GM23338 (cell line): ENCODE measurements at regions not wholly inside any gene's neighbourhood (a gene's known extent, or its start where the extent isn't known, plus 50 kb on each side); places are given as distances from the start of the nearest gene placed in this dataset.
A peak's percentile ranks its signal among the peaks of the same experiment; 100 is the strongest.

Experiments used
- ATAC-seq: fragments of 200-7000 bp; cut with Tn5 transposase; 3 replicates; pipeline ENCODE4 v1.9.1; 2020
- DNase-seq: peaks from one replicate; pipeline ENCODE4 v3.0.0-alpha.2; 2015; ENCODE audit warnings: low spot score
- H2AFZ ChIP-seq: fragments of 200-600 bp; sonication (generic); 2 replicates; pipeline ENCODE4 v1.8.0; 2016; ENCODE audit warnings: antibody characterized with exemption, mild to moderate bottlenecking, moderate library complexity
- H3F3A ChIP-seq: fragments of 200-600 bp; sonication (generic); replicated peaks from 2 replicates; pipeline ENCODE4 v1.8.0; 2017; ENCODE audit warnings: antibody characterized with exemption, mixed run types, low read depth
- H3K27ac ChIP-seq: fragments of 200-600 bp; sonication (generic); 2 replicates; pipeline ENCODE4 v1.6.1; 2016; ENCODE audit warnings: low read depth
- H3K27me3 ChIP-seq: fragments of 200-600 bp; sonication (generic); 2 replicates; pipeline ENCODE4 v1.8.0; 2016; ENCODE audit warnings: mild to moderate bottlenecking, mixed run types, moderate library complexity; ENCODE audit not compliant: insufficient read depth
- H3K36me3 ChIP-seq: fragments of 200-600 bp; sonication (generic); 2 replicates; pipeline ENCODE4 v1.8.0; 2016; ENCODE audit warnings: mild to moderate bottlenecking; ENCODE audit not compliant: insufficient read depth
- H3K4me1 ChIP-seq: fragments of 200-600 bp; sonication (generic); 2 replicates; pipeline ENCODE4 v1.8.0; 2016; ENCODE audit warnings: mild to moderate bottlenecking, moderate library complexity; ENCODE audit not compliant: insufficient read depth
- H3K4me2 ChIP-seq: fragments of 200-600 bp; sonication (generic); 2 replicates; pipeline ENCODE4 v1.7.1; 2017; ENCODE audit warnings: mixed run types
- H3K4me3 ChIP-seq: fragments of 200-600 bp; sonication (generic); 2 replicates; pipeline ENCODE4 v1.6.1; 2016; ENCODE audit warnings: mixed run types
- H3K79me2 ChIP-seq: fragments of 200-600 bp; sonication (generic); replicated peaks from 2 replicates; pipeline ENCODE4 v1.8.0; 2017; ENCODE audit warnings: mild to moderate bottlenecking; ENCODE audit not compliant: insufficient read depth
- H3K9me2 ChIP-seq: fragments of 200-600 bp; sonication (generic); 2 replicates; pipeline ENCODE4 v1.8.0; 2017; ENCODE audit not compliant: insufficient read depth
- H4K20me1 ChIP-seq: fragments of 200-600 bp; sonication (generic); replicated peaks from 2 replicates; pipeline ENCODE4 v1.8.0; 2017; ENCODE audit warnings: mild to moderate bottlenecking; ENCODE audit not compliant: insufficient read depth
- H3K27ac Mint-ChIP-seq: 2 replicates; pipeline ENCODE4 v1.8.0; 2020; ENCODE audit warnings: inconsistent platforms, mild to moderate bottlenecking, moderate library complexity, mixed read lengths
- H3K27me3 Mint-ChIP-seq: 3 replicates; pipeline ENCODE4 v1.8.0; 2022; ENCODE audit warnings: low read depth, mild to moderate bottlenecking, moderate library complexity, mixed read lengths, inconsistent platforms; ENCODE audit not compliant: insufficient read depth, poor library complexity
- H3K36me3 Mint-ChIP-seq: 3 replicates; pipeline ENCODE4 v1.8.0; 2021; ENCODE audit warnings: low read depth, mild to moderate bottlenecking, inconsistent platforms, moderate library complexity, mixed read lengths
- H3K4me1 Mint-ChIP-seq: 3 replicates; pipeline ENCODE4 v1.8.0; 2020; ENCODE audit warnings: mild to moderate bottlenecking, inconsistent platforms, mixed read lengths
- H3K4me3 Mint-ChIP-seq: 3 replicates; pipeline ENCODE4 v1.8.0; 2021; ENCODE audit warnings: moderate library complexity, mild to moderate bottlenecking, inconsistent platforms, mixed read lengths
- H3K9me3 Mint-ChIP-seq: 3 replicates; pipeline ENCODE4 v1.8.0; 2020; ENCODE audit warnings: moderate library complexity, mild to moderate bottlenecking, inconsistent platforms, mixed read lengths
- CREB1 ChIP-seq: fragments of 250-450 bp; sonication (Bioruptor Pico); IDR thresholded peaks from 2 replicates; pipeline ENCODE4 v1.5.0; 2020; ENCODE audit warnings: low read depth, mild to moderate bottlenecking, moderate library complexity
- CTCF ChIP-seq, 2 experiments: fragments of 200-600 bp in 1 of 2; sonication (generic) in 1 of 2; conservative IDR thresholded peaks; 2 replicates each; pipeline versions ENCODE4 v1.5.1 to v1.6.1; 2016 to 2017; ENCODE audit warnings: antibody characterized with exemption in 2 of 2, low read depth in 2 of 2, mild to moderate bottlenecking in 2 of 2, moderate library complexity in 1 of 2
- EZH2phosphoT487 ChIP-seq: fragments of 200-600 bp; sonication (generic); IDR thresholded peaks from one replicate; pipeline ENCODE4 v1.8.1; 2018; ENCODE audit warnings: antibody characterized with exemption; ENCODE audit not compliant: unreplicated experiment
- STAT1 ChIP-seq: IDR thresholded peaks from one replicate; pipeline ENCODE4 v1.6.1; 2016; ENCODE audit warnings: antibody characterized with exemption; ENCODE audit not compliant: unreplicated experiment
- ZNF114 ChIP-seq: fragments of 250-450 bp; sonication (Bioruptor Pico); IDR thresholded peaks from 2 replicates; pipeline ENCODE4 v1.5.0; 2020; ENCODE audit warnings: mild to moderate bottlenecking, moderate library complexity
- ZNF331 ChIP-seq: fragments of 250-450 bp; sonication (Bioruptor Pico); IDR thresholded peaks from 2 replicates; pipeline ENCODE4 v1.5.0; 2020; ENCODE audit warnings: low read depth, mild to moderate bottlenecking, moderate library complexity
- TF ChIP-seq, protein P1 (sequence below): fragments of 250-450 bp; sonication (Bioruptor Pico); IDR thresholded peaks from 2 replicates; pipeline ENCODE4 v1.5.0; 2020; ENCODE audit warnings: mild to moderate bottlenecking, moderate library complexity

DNA sequence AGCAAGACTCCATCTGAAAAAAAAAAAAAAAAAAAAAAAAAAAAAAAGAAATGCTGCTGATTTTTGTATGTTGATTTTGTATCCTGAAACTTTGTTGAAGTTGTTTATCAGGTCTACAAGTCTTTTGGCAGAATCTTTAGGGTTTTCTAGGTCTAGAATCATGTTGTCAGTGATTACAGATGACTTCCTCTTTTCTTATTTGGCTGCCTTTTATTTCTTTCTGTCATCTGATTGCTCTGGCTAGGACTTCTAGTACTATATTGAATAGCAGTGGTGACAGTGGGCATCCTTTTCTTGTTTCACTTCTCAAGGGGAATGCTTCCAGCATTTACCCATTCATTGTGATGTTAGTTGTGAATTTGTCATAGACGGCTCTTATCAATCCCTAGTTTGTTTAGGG lies 334.4 kb downstream of the SPRY1 start (continued):
- TF ChIP-seq CTCF (conservative IDR thresholded peaks at IDR 0.05; ENCODE audit: low read depth in 2 of 2) (no peak), EZH2phosphoT487 (no peak), ZNF331 (CRISPR knock-in tag) (no peak), STAT1 (no peak), ZNF114 (CRISPR knock-in tag) (no peak)
- TF ChIP-seq, protein P1, sequence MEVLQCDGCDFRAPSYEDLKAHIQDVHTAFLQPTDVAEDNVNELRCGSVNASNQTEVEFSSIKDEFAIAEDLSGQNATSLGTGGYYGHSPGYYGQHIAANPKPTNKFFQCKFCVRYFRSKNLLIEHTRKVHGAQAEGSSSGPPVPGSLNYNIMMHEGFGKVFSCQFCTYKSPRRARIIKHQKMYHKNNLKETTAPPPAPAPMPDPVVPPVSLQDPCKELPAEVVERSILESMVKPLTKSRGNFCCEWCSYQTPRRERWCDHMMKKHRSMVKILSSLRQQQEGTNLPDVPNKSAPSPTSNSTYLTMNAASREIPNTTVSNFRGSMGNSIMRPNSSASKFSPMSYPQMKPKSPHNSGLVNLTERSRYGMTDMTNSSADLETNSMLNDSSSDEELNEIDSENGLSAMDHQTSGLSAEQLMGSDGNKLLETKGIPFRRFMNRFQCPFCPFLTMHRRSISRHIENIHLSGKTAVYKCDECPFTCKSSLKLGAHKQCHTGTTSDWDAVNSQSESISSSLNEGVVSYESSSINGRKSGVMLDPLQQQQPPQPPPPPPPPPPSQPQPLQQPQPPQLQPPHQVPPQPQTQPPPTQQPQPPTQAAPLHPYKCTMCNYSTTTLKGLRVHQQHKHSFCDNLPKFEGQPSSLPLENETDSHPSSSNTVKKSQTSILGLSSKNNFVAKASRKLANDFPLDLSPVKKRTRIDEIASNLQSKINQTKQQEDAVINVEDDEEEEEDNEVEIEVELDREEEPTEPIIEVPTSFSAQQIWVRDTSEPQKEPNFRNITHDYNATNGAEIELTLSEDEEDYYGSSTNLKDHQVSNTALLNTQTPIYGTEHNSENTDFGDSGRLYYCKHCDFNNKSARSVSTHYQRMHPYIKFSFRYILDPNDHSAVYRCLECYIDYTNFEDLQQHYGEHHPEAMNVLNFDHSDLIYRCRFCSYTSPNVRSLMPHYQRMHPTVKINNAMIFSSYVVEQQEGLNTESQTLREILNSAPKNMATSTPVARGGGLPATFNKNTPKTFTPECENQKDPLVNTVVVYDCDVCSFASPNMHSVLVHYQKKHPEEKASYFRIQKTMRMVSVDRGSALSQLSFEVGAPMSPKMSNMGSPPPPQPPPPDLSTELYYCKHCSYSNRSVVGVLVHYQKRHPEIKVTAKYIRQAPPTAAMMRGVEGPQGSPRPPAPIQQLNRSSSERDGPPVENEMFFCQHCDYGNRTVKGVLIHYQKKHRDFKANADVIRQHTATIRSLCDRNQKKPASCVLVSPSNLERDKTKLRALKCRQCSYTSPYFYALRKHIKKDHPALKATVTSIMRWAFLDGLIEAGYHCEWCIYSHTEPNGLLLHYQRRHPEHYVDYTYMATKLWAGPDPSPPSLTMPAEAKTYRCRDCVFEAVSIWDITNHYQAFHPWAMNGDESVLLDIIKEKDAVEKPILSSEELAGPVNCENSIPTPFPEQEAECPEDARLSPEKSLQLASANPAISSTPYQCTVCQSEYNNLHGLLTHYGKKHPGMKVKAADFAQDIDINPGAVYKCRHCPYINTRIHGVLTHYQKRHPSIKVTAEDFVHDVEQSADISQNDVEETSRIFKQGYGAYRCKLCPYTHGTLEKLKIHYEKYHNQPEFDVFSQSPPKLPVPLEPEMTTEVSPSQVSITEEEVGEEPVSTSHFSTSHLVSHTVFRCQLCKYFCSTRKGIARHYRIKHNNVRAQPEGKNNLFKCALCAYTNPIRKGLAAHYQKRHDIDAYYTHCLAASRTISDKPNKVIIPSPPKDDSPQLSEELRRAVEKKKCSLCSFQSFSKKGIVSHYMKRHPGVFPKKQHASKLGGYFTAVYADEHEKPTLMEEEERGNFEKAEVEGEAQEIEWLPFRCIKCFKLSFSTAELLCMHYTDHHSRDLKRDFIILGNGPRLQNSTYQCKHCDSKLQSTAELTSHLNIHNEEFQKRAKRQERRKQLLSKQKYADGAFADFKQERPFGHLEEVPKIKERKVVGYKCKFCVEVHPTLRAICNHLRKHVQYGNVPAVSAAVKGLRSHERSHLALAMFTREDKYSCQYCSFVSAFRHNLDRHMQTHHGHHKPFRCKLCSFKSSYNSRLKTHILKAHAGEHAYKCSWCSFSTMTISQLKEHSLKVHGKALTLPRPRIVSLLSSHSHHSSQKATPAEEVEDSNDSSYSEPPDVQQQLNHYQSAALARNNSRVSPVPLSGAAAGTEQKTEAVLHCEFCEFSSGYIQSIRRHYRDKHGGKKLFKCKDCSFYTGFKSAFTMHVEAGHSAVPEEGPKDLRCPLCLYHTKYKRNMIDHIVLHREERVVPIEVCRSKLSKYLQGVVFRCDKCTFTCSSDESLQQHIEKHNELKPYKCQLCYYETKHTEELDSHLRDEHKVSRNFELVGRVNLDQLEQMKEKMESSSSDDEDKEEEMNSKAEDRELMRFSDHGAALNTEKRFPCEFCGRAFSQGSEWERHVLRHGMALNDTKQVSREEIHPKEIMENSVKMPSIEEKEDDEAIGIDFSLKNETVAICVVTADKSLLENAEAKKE (CRISPR knock-in tag) = no peak

- H3K9me3 Mint-ChIP-seq = no peaks in the 10 kb centered on the region
- no peaks in the 10 kb centered on the region for H3K36me3 Mint-ChIP-seq
- H3K79me2 ChIP-seq = no peaks in the 10 kb centered on the region
- H3K27ac ChIP-seq = no peak overlapping the region
- no peaks in the 10 kb centered on the region for H3F3A ChIP-seq
- H3K36me3 ChIP-seq = no peaks in the 10 kb centered on the region
- H3K4me3 Mint-ChIP-seq = no peak overlapping the region
- TF ChIP-seq ZNF331 (CRISPR knock-in tag) (no peak), CREB1 (CRISPR knock-in tag) (no peak), STAT1 (no peak)
- H3K4me1 ChIP-seq = no peaks in the 10 kb centered on the region; the same call in 1 of the 2 replicates
- no peak overlapping the region for H3K4me2 ChIP-seq
- DNase-seq (no peak), ATAC-seq (no peak)
- H3K27me3 Mint-ChIP-seq = no peaks in the 10 kb centered on the region
- no peaks in the 10 kb centered on the region for H4K20me1 ChIP-seq
- peaks cover 7% of the 10 kb centered on the region; the same call in 2 of the 3 replicates for H3K4me1 Mint-ChIP-seq
- H3K9me2 ChIP-seq = no peaks in the 10 kb centered on the region
- H3K27ac Mint-ChIP-seq = 0 out of 2 replicates have a peak overlapping the region, but pooled peaks have one; percentile 5
- no peaks in the 10 kb centered on the region for H3K27me3 ChIP-seq
- H3K4me3 ChIP-seq = no peak overlapping the region
- no peak overlapping the region for H2AFZ ChIP-seq
These were observed 340.6 kb downstream of the SPRY1 start for GRCh38 chr4:123737156-123737555.
